OCI-LY3 (cell line): ENCODE measurements at regions not wholly inside any gene's neighbourhood (a gene's known extent, or its start where the extent isn't known, plus 50 kb on each side); places are given as distances from the start of the nearest gene placed in this dataset.

Experiments used
- H2AFZ ChIP-seq: fragments of 200-600, 300-600 bp; shearing (Covaris generic); 2 replicates; pipeline ENCODE4 v1.6.0; 2014; ENCODE audit warnings: antibody characterized with exemption, low read depth, low read length
- H3K27ac ChIP-seq: fragments of 200-600, 300-600 bp; sonication (generic); 2 replicates; pipeline ENCODE4 v1.5.1; 2014; ENCODE audit warnings: mild to moderate bottlenecking, low read length, moderate library complexity, mixed read lengths
- H3K27me3 ChIP-seq: fragments of 200-600, 300-600 bp; sonication (generic); 2 replicates; pipeline ENCODE4 v1.6.1; 2014; ENCODE audit warnings: low read depth, low read length, mixed read lengths
- H3K36me3 ChIP-seq: fragments of 200-600, 300-600 bp; sonication (generic); replicated peaks from 2 replicates; pipeline ENCODE3; 2014; ENCODE audit warnings: low read depth, low read length, mixed read lengths
- H3K4me1 ChIP-seq: fragments of 300-600, 200-600 bp; sonication (generic); 2 replicates; pipeline ENCODE4 v1.6.1; 2014; ENCODE audit warnings: low read length, mixed read lengths
- H3K4me2 ChIP-seq: fragments of 200-600, 300-600 bp; sonication (generic); 2 replicates; pipeline ENCODE4 v1.6.1; 2014; ENCODE audit warnings: low read length, mixed read lengths
- H3K4me3 ChIP-seq: fragments of 300-600, 200-600 bp; sonication (generic); 2 replicates; pipeline ENCODE4 v1.5.1; 2014; ENCODE audit warnings: antibody characterized with exemption, mild to moderate bottlenecking, low read length, moderate library complexity
- H3K79me2 ChIP-seq: fragments of 300-600, 200-600 bp; shearing (Covaris generic); 2 replicates; pipeline ENCODE4 v1.6.1; 2014; ENCODE audit warnings: mild to moderate bottlenecking, low read length, mixed read lengths
- H3K9ac ChIP-seq: fragments of 300-600, 200-600 bp; shearing (Covaris generic); 2 replicates; pipeline ENCODE4 v1.6.0; 2014; ENCODE audit warnings: mild to moderate bottlenecking, low read length, moderate library complexity
- H3K9me3 ChIP-seq: fragments of 200-600, 300-600 bp; shearing (Covaris generic); 2 replicates; pipeline ENCODE4 v1.6.1; 2014; ENCODE audit warnings: low read length, mixed read lengths; ENCODE audit not compliant: insufficient read depth
- H4K20me1 ChIP-seq: fragments of 200-600, 300-600 bp; sonication (generic); 2 replicates; pipeline ENCODE4 v1.6.1; 2016; ENCODE audit warnings: low read length, mixed read lengths; ENCODE audit not compliant: insufficient read depth
- CTCF ChIP-seq: fragments of 200-600, 300-600 bp; sonication (generic); IDR thresholded peaks from 2 replicates; pipeline ENCODE4 v1.5.1; 2014; ENCODE audit warnings: antibody characterized with exemption, low read length, low read depth
- EZH2phosphoT487 ChIP-seq: fragments of 200-600 bp; shearing (Covaris generic); IDR thresholded peaks from 2 replicates; pipeline ENCODE4 v1.6.1; 2018; ENCODE audit warnings: antibody characterized with exemption, mixed run types, low read depth

DNA sequence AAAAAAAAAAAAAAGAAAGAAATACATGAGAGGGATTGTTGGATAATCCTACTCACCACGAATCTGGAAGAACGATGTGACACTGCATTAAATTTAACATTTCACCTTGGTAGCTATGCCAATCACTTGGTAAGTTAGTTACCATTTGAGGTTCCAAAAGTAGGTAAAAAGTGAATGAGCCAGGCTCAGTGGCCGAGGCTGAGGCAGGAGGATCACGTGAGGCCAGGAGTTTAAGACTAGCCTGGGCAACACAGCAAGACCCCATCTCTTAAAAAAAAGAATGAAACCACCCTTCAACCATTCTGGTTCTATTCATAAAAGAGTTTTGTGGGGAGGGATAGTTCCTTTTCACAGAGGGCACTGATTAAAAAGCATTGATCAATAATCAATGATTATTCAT is 133.6 kb downstream of the ADSS2 start:
- Histone ChIP-seq H3K4me2 (no peak overlapping the region), H4K20me1 (no peaks in the 10 kb centered on the region), H3K4me1 (peaks cover 9% of the 10 kb centered on the region), H3K27ac (no peak overlapping the region), H3K27me3 (no peaks in the 10 kb centered on the region), H3K9me3 (no peaks in the 10 kb centered on the region), H3K9ac (no peak overlapping the region), H3K79me2 (no peaks in the 10 kb centered on the region), H3K36me3 (no peaks in the 10 kb centered on the region), H2AFZ (no peak overlapping the region), H3K4me3 (no peak overlapping the region)
- TF ChIP-seq EZH2phosphoT487: no peak
- TF ChIP-seq CTCF: no peak

DNA sequence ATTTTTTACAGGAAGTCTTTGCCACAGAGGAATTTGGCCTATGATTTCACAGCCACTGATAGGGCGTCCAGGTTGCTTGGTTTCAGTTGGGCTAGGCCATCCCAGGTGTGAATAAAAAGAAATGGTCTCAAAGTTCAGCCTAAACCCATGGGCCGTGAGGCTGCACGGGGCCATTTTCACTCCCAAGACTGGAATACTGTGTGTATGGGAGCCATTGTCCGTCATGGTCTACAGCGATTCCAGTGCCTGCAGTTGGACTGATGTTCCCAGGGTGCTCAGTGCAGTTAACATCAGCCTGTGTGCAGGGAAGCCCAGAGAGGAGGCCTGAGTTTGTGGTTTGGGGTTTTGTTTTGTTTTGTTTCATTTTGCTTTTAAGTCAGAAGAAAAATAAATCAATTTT is 133.2 kb downstream of the ADSS2 start:
- H3K4me2 ChIP-seq: no peak overlapping the region
- H3K4me3 ChIP-seq: no peak overlapping the region
- no peaks in the 10 kb centered on the region for H3K27me3 ChIP-seq
- no peaks in the 10 kb centered on the region for H4K20me1 ChIP-seq
- peaks cover 9% of the 10 kb centered on the region for H3K4me1 ChIP-seq
- no peak overlapping the region for H3K9ac ChIP-seq
- H3K27ac ChIP-seq: no peak overlapping the region
- no peaks in the 10 kb centered on the region for H3K79me2 ChIP-seq
- TF ChIP-seq EZH2phosphoT487: no peak
- H2AFZ ChIP-seq: no peak overlapping the region
- H3K36me3 ChIP-seq: no peaks in the 10 kb centered on the region
- H3K9me3 ChIP-seq: no peaks in the 10 kb centered on the region

- Histone ChIP-seq H3K79me2 (no peaks in the 10 kb centered on the region), H4K20me1 (no peaks in the 10 kb centered on the region), H2AFZ (peak overlapping the region; percentile 85), H3K4me1 (peaks cover 10% of the 10 kb centered on the region), H3K27me3 (no peaks in the 10 kb centered on the region), H3K4me2 (peak overlapping the region; percentile 5; the same call in 1 of the 2 replicates), H3K27ac (no peak overlapping the region), H3K9me3 (no peaks in the 10 kb centered on the region), H3K36me3 (no peaks in the 10 kb centered on the region), H3K4me3 (no peak overlapping the region), H3K9ac (no peak overlapping the region)
- TF ChIP-seq CTCF (no peak), EZH2phosphoT487 (no peak)
Observed at GRCh38 chr1:244319283-244320132, 132.2 kb downstream of the ADSS2 start.

GRCh38 chr1:244322181-244322580 is 129.5 kb downstream of the ADSS2 start:
- H3K9me3 ChIP-seq: no peaks in the 10 kb centered on the region
- no peaks in the 10 kb centered on the region for H3K79me2 ChIP-seq
- H3K36me3 ChIP-seq: no peaks in the 10 kb centered on the region
- no peak overlapping the region for H2AFZ ChIP-seq
- TF ChIP-seq EZH2phosphoT487 (no peak), CTCF (no peak)
- H3K4me3 ChIP-seq: no peak overlapping the region
- no peaks in the 10 kb centered on the region for H4K20me1 ChIP-seq
- H3K27ac ChIP-seq: no peak overlapping the region
- no peak overlapping the region for H3K4me2 ChIP-seq
- H3K9ac ChIP-seq: no peak overlapping the region
- no peaks in the 10 kb centered on the region for H3K27me3 ChIP-seq
- H3K4me1 ChIP-seq: peaks cover 24% of the 10 kb centered on the region
